SK-N-SH (cell line): ENCODE measurements at regions not wholly inside any gene's neighbourhood (a gene's known extent, or its start where the extent isn't known, plus 50 kb on each side); places are given as distances from the start of the nearest gene placed in this dataset.

ENCODE experiments used
- CTCF ChIP-seq: fragments of 200-600 bp; sonication (generic); IDR thresholded peaks from 2 replicates; pipeline ENCODE4 v1.6.1; 2017; ENCODE audit warnings: antibody characterized with exemption, mild to moderate bottlenecking, moderate library complexity
- EP300 ChIP-seq, 2 experiments: IDR thresholded peaks; 2 replicates each; pipeline versions ENCODE4 v1.4.0 to v1.6.1; 2012; ENCODE audit warnings: borderline replicate concordance in 1 of 2, low read depth in 1 of 2, low read length in 1 of 2
- FOSL2 ChIP-seq: IDR thresholded peaks from 2 replicates; pipeline ENCODE4 v1.4.0; 2012; ENCODE audit warnings: low read depth, mild to moderate bottlenecking, moderate library complexity, borderline replicate concordance
- MAX ChIP-seq: IDR thresholded peaks from 2 replicates; pipeline ENCODE4 v1.4.0; 2012; ENCODE audit warnings: low read depth
- MXI1 ChIP-seq: IDR thresholded peaks from 2 replicates; pipeline ENCODE4 v1.6.1; 2012; ENCODE audit warnings: mild to moderate bottlenecking, low read depth, low read length, improper control_type of control experiment
- NFIC ChIP-seq: IDR thresholded peaks from 2 replicates; pipeline ENCODE4 v1.4.0; 2012; ENCODE audit warnings: borderline replicate concordance
- PBX3 ChIP-seq: IDR thresholded peaks from 2 replicates; pipeline ENCODE4; 2012
- RCOR1 ChIP-seq: fragments of 150-350 bp; IDR thresholded peaks from 2 replicates; pipeline ENCODE4 v1.6.1; 2017; ENCODE audit warnings: antibody characterized with exemption, low read length
- REST ChIP-seq: IDR thresholded peaks from 2 replicates; pipeline ENCODE4 v1.6.1; 2012; ENCODE audit warnings: mild to moderate bottlenecking, low read depth, low read length, moderate library complexity
- RFX5 ChIP-seq: IDR thresholded peaks from 2 replicates; pipeline ENCODE4 v1.6.1; 2012; ENCODE audit warnings: mild to moderate bottlenecking, improper control_type of control experiment, low read length
- USF1 ChIP-seq: IDR thresholded peaks from 2 replicates; pipeline ENCODE4 v1.4.0; 2012; ENCODE audit warnings: low read depth, borderline replicate concordance
- USF2 ChIP-seq: fragments of 150-350 bp; IDR thresholded peaks from 2 replicates; pipeline ENCODE4 v1.6.1; 2017; ENCODE audit warnings: antibody characterized with exemption, low read length, low read depth, borderline replicate concordance

- TF ChIP-seq CTCF (no peak), RCOR1 (no peak), RFX5 (no peak), PBX3 (no peak), MAX (no peak), NFIC (no peak), EP300 (IDR thresholded peaks at IDR 0.05; ENCODE audit: borderline replicate concordance in 1 of 2, low read depth in 1 of 2, low read length in 1 of 2) (no peak), USF2 (no peak), FOSL2 (no peak), REST (no peak), USF1 (no peak), MXI1 (no peak)
These were observed 657.3 kb upstream of the LINC00305 start for GRCh38 chr18:64806232-64806631.
